WERI-Rb-1 (cell line): ENCODE measurements at regions not wholly inside any gene's neighbourhood (a gene's known extent, or its start where the extent isn't known, plus 50 kb on each side); places are given as distances from the start of the nearest gene placed in this dataset.

Experiments
- DNase-seq: peaks from one replicate; pipeline ENCODE4 v3.0.0-alpha.2; 2020
- H3K27ac ChIP-seq: fragments of 250-450 bp; sonication (Bioruptor Pico); 2 replicates; pipeline ENCODE4 v1.5.1; 2020; ENCODE audit warnings: mild to moderate bottlenecking, moderate library complexity
- H3K27me3 ChIP-seq: fragments of 250-450 bp; sonication (Bioruptor Pico); 2 replicates; pipeline ENCODE4 v1.5.1; 2021; ENCODE audit warnings: mild to moderate bottlenecking, low read depth, moderate library complexity; ENCODE audit not compliant: insufficient read depth, severe bottlenecking
- H3K36me3 ChIP-seq: fragments of 250-450 bp; sonication (Bioruptor Pico); 2 replicates; pipeline ENCODE4 v1.5.1; 2020; ENCODE audit warnings: mild to moderate bottlenecking, moderate library complexity
- H3K4me3 ChIP-seq: 2 replicates; pipeline ENCODE4 v1.5.1; 2011; ENCODE audit warnings: low read depth, mild to moderate bottlenecking, control low read depth, low read length
- H3K9me3 ChIP-seq: fragments of 250-450 bp; sonication (Bioruptor Pico); 2 replicates; pipeline ENCODE4 v1.5.1; 2021; ENCODE audit warnings: mild to moderate bottlenecking, moderate library complexity; ENCODE audit not compliant: severe bottlenecking
- CTCF ChIP-seq: IDR thresholded peaks from 2 replicates; pipeline ENCODE4 v1.5.1; 2011; ENCODE audit warnings: low read depth, mild to moderate bottlenecking, control low read depth, inconsistent platforms, low read length

GRCh38 chr21:41008974-41009373 is 159.0 kb upstream of the BACE2 start:
- H3K4me3 ChIP-seq, result no peak overlapping the region
- DNase-seq, result no peak
- no peak for TF ChIP-seq CTCF
- no peaks in the 10 kb centered on the region for H3K36me3 ChIP-seq
- H3K9me3 ChIP-seq, result no peaks in the 10 kb centered on the region
- H3K27ac ChIP-seq, result no peak overlapping the region
- H3K27me3 ChIP-seq, result no peaks in the 10 kb centered on the region

- Histone ChIP-seq H3K27ac (no peak overlapping the region), H3K27me3 (no peaks in the 10 kb centered on the region), H3K9me3 (no peaks in the 10 kb centered on the region), H3K36me3 (no peaks in the 10 kb centered on the region), H3K4me3 (no peak overlapping the region)
- no peak for TF ChIP-seq CTCF
- no peak for DNase-seq
Observed at GRCh38 chr21:41009398-41010100, 158.4 kb upstream of the BACE2 start.

- Histone ChIP-seq H3K27me3 (no peaks in the 10 kb centered on the region), H3K4me3 (no peak overlapping the region), H3K9me3 (no peaks in the 10 kb centered on the region), H3K36me3 (no peaks in the 10 kb centered on the region), H3K27ac (no peak overlapping the region)
- no peak for DNase-seq
- TF ChIP-seq CTCF, result no peak
Observed at GRCh38 chr21:41010101-41010435, 157.9 kb upstream of the BACE2 start.

GRCh38 chr21:41011098-41011731 is 156.7 kb upstream of the BACE2 start:
- Histone ChIP-seq H3K4me3 (no peak overlapping the region), H3K9me3 (no peaks in the 10 kb centered on the region), H3K27me3 (no peaks in the 10 kb centered on the region), H3K27ac (no peak overlapping the region), H3K36me3 (no peaks in the 10 kb centered on the region)
- TF ChIP-seq CTCF, result no peak
- DNase-seq, result no peak

- Histone ChIP-seq H3K4me3 (no peak overlapping the region), H3K9me3 (no peaks in the 10 kb centered on the region), H3K27me3 (no peaks in the 10 kb centered on the region), H3K27ac (no peak overlapping the region), H3K36me3 (no peaks in the 10 kb centered on the region)
- TF ChIP-seq CTCF, result no peak
- no peak for DNase-seq
Observed at GRCh38 chr21:41011951-41012366, 156.0 kb upstream of the BACE2 start.

GRCh38 chr21:41012425-41012824 is 155.5 kb upstream of the BACE2 start:
- no peaks in the 10 kb centered on the region for H3K36me3 ChIP-seq
- no peaks in the 10 kb centered on the region for H3K9me3 ChIP-seq
- no peak for DNase-seq
- no peak for TF ChIP-seq CTCF
- no peak overlapping the region for H3K4me3 ChIP-seq
- no peaks in the 10 kb centered on the region for H3K27me3 ChIP-seq
- no peak overlapping the region for H3K27ac ChIP-seq
